Psoas muscle (tissue), 7 donors: ENCODE measurements at regions not wholly inside any gene's neighbourhood (a gene's known extent, or its start where the extent isn't known, plus 50 kb on each side); places are given as distances from the start of the nearest gene placed in this dataset.
A peak's percentile ranks its signal among the peaks of the same experiment; 100 is the strongest.
"Not testable (repeated sequence)": the region's sequence is repeated elsewhere in the genome, so short reads cannot be mapped to it uniquely, and the experiment has no call there.

Experiments
- ATAC-seq, 4 donors: fragments of 200-7000 bp; cut with Tn5 transposase; one replicate each; pipeline ENCODE4 v1.9.1; 2020; ENCODE audit warnings: moderate library complexity in 3 of 4, mild to moderate bottlenecking in 2 of 4
- DNase-seq, 2 donors: peaks; one replicate each; pipeline ENCODE4 v3.0.0-alpha.2; 2020
- H3K27ac ChIP-seq: fragments of 200-600 bp; one replicate; pipeline ENCODE4 v1.8.0; 2022
- H3K27me3 ChIP-seq, 3 donors: fragments of 200-600 bp in 1 of 3; one replicate each; pipeline versions ENCODE4 v1.6.1 to v1.8.0; 2013 to 2022; ENCODE audit warnings: low read length in 2 of 3, mild to moderate bottlenecking in 2 of 3, moderate library complexity in 1 of 3; ENCODE audit not compliant: insufficient read depth in 3 of 3
- H3K36me3 ChIP-seq, 2 donors: fragments of 200-600 bp in 1 of 2; one replicate each; pipeline versions ENCODE4 v1.6.1 to v1.8.0; 2013 to 2022; ENCODE audit warnings: low read depth in 1 of 2, mild to moderate bottlenecking in 1 of 2, moderate library complexity in 1 of 2; ENCODE audit not compliant: insufficient read depth in 1 of 2
- H3K4me1 ChIP-seq: fragments of 200-600 bp; one replicate; pipeline ENCODE4 v1.8.0; 2022
- H3K4me3 ChIP-seq: fragments of 200-600 bp; one replicate; pipeline ENCODE4 v1.8.0; 2022; ENCODE audit warnings: mild to moderate bottlenecking
- H3K9me3 ChIP-seq: fragments of 200-600 bp; one replicate; pipeline ENCODE4 v1.8.0; 2022
- CTCF ChIP-seq: fragments of 200-600 bp; IDR thresholded peaks from one replicate; pipeline ENCODE4 v1.8.0; 2022; ENCODE audit warnings: antibody characterized with exemption
- whole genome bisulfite sequencing, 3 donors: extraction: QIAGEN DNeasy Blood & Tissue Kit; methylation state at CpG; one replicate each; pipeline versions ENCODE4 v1.1.6 to v1.1.7; 2013; 5-methylcytosine and 5-hydroxymethylcytosine counted together
- intact Hi-C, 2 donors: fragments of 100-400 bp; cut with DNase I; formaldehyde crosslinking; loops; one replicate each; pipeline versions ENCODE4 v1.11.0 to v1.14.2; 2022
- donor health status: healthy with polysubstance abuse.
- donor health status: DM: no; HTN: no; CAD: no; lungs with moderate emphysema.
- donor health status: Bipolar disorder and iron deficiency.
- donor health status: healthy.
- donor health status: DM: yes; HTN: yes; CAD: no.
- donor health status: DM: no; HTN: no; CAD: no.
- donor health status: DM: yes; HTN: yes; CAD: no.

DNA sequence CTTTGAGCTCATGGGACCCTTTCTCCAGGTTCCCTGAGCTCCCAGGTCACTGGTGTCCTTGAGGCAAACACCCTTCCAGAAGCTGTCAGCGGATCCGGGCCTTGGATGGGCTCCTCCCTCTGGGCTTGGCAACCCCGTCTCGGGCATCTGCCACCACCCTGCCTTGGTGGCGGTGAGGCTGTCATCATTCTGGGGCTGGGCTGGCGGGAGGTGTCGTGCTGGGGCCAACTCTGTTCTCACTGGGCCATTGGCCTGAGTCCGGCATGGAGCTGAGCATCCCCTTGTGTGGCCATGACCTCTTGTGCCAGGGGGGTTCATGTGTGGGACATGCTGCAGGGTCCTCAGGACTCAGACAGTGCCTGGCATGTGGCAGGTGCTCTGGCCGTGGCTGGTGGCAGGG is 197.6 kb downstream of the LAT start:
- 40 to 63% (median 42%) methylated on average over 9 of the region's 9 CpGs for WGBS, 3 donors
- no peaks in the 10 kb centered on the region for H3K36me3 ChIP-seq
- H3K9me3 ChIP-seq, result no peaks in the 10 kb centered on the region
- H3K27ac ChIP-seq, result no peak overlapping the region
- DNase-seq, result no peak
- H3K27me3 ChIP-seq, result peaks cover 0 to 21% (median 8%) of the 10 kb centered on the region in 3 donors
- no peak for TF ChIP-seq CTCF
- H3K4me1 ChIP-seq, result peaks cover 1% of the 10 kb centered on the region
- no peak overlapping the region for H3K4me3 ChIP-seq
- intact Hi-C loops, result no loop called here
- ATAC-seq, result no peak

GRCh38 chr16:29181921-29182411 is 197.1 kb downstream of the LAT start:
- 91 to 93% (median 91%) methylated on average over 16 to 17 of the region's 17 CpGs for WGBS, 3 donors
- H3K27me3 ChIP-seq, result peaks cover 0 to 21% (median 8%) of the 10 kb centered on the region in 3 donors
- ATAC-seq, DNase-seq, H3K4me1 ChIP-seq, H3K36me3 ChIP-seq, H3K4me3 ChIP-seq, H3K9me3 ChIP-seq, H3K27ac ChIP-seq, intact Hi-C loops: not testable (repeated sequence)
- peak; percentile 7 for TF ChIP-seq CTCF

GRCh38 chr16:29181254-29181780 is 196.5 kb downstream of the LAT start:
- intact Hi-C loops, ATAC-seq, H3K4me1 ChIP-seq, H3K27ac ChIP-seq, H3K4me3 ChIP-seq, H3K36me3 ChIP-seq, H3K9me3 ChIP-seq, DNase-seq: not testable (repeated sequence)
- H3K27me3 ChIP-seq, result peaks cover 0 to 19% (median 8%) of the 10 kb centered on the region in 3 donors
- 88 to 91% (median 91%) methylated on average over 10 to 13 of the region's 13 CpGs for WGBS, 3 donors

DNA sequence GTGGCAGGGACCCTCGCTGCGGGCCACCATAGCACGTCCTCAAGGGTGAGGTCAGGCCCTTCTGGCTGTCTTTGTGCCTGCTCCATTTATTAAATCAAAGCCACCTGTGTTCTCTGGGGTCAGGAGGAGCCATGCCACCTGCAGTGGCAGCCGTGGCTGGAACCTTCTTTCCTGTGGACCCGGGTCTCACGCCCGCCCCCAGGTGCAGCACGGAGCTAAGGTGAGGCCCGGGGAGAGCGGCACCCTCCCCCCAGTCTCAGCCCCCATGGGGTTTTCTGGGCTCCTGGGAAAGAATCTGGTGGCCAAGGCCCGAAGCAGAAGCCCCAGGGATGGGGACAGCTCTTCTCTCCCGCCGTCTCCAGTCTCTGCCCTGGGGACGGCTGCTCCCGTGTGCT is 195.4 kb downstream of the LAT start:
- H3K9me3 ChIP-seq, H3K4me1 ChIP-seq, ATAC-seq, H3K4me3 ChIP-seq, H3K36me3 ChIP-seq, H3K27ac ChIP-seq, intact Hi-C loops, DNase-seq: not testable (repeated sequence)
- peaks cover 0 to 11% (median 10%) of the 10 kb centered on the region in 3 donors for H3K27me3 ChIP-seq
- WGBS, 3 donors, result 80 to 85% (median 80%) methylated on average over 14 to 15 of the region's 15 CpGs

GRCh38 chr16:29179401-29180205 is 194.8 kb downstream of the LAT start:
- peak in 1 of 4 donors; percentile 19 for ATAC-seq
- H3K9me3 ChIP-seq, DNase-seq, H3K36me3 ChIP-seq, intact Hi-C loops, H3K4me3 ChIP-seq, H3K27ac ChIP-seq, H3K4me1 ChIP-seq: not testable (repeated sequence)
- WGBS, 3 donors, result 37 to 54% (median 40%) methylated on average over 24 to 25 of the region's 25 CpGs
- H3K27me3 ChIP-seq, result peaks cover 0 to 11% (median 7%) of the 10 kb centered on the region in 3 donors

- not testable (repeated sequence) for H3K4me1 ChIP-seq
These were observed 193.3 kb downstream of the LAT start for GRCh38 chr16:29177888-29178726.

DNA sequence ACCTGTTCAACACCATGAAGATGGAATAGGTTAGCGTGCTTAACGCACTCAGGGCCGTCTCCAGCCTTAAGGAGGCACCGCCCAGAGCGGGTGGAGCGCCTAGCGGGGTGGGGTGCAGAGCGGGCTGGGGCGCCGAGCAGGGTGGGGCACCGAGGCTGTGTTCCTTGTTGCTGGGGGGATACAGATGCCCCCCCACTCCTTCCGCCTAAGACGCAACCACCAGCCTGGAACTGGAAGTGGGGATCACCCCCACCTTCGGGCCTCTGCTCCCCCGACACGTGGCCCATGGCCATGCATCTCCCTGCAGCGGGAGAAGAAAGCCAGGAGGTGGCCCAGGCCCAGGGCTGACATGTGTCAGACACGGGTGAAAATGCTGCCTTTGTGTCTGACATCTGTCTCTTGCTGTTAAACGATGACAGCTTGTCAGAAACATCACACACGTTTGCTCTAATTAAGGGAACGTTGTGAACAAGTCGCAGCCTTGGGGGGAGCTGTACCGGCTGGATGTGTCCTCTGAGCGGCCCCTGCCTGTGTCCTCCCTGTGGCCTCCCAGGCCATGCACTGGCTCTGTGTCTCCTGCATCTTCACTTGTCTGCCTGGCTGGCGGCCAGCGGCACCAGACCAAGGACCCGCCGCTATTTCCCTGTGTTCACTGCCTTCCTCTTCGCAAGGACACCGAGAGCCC is 192.5 kb downstream of the LAT start:
- ATAC-seq, result peak; percentile 40 to 53 (median 49)
- WGBS, 3 donors, result 41 to 52% (median 45%) methylated on average over 26 to 30 of the region's 30 CpGs
- H3K4me3 ChIP-seq, DNase-seq, H3K9me3 ChIP-seq, H3K36me3 ChIP-seq, H3K4me1 ChIP-seq, intact Hi-C loops: not testable (repeated sequence)
- peak overlapping the region; percentile 36 for H3K27ac ChIP-seq
- peaks cover 0 to 10% (median 0%) of the 10 kb centered on the region in 3 donors for H3K27me3 ChIP-seq

More at GRCh38 chr16:29177888-29178726, 193.3 kb downstream of the LAT start:
- 27 to 41% (median 34%) methylated on average over 17 to 21 of the region's 24 CpGs for WGBS, 3 donors
- H3K27me3 ChIP-seq, H3K9me3 ChIP-seq, intact Hi-C loops, H3K36me3 ChIP-seq, H3K4me3 ChIP-seq: not testable (repeated sequence)
- DNase-seq (peak; percentile 46 to 65), ATAC-seq (peak; percentile 73 to 86 (median 81))
- H3K27ac ChIP-seq, result peak overlapping the region; percentile 36

- H3K4me3 ChIP-seq, H3K4me1 ChIP-seq, DNase-seq, intact Hi-C loops, H3K36me3 ChIP-seq, H3K27ac ChIP-seq, ATAC-seq, H3K9me3 ChIP-seq: not testable (repeated sequence)
- peaks cover 0 to 11% (median 0%) of the 10 kb centered on the region in 3 donors for H3K27me3 ChIP-seq
- WGBS, 3 donors, result 88 to 97% (median 97%) methylated on average over 7 of the region's 7 CpGs
These were observed 192.0 kb downstream of the LAT start for GRCh38 chr16:29176822-29177202.
